GM21723 (cell line): ENCODE measurements at regions not wholly inside any gene's neighbourhood (a gene's known extent, or its start where the extent isn't known, plus 50 kb on each side); places are given as distances from the start of the nearest gene placed in this dataset.

ENCODE experiments used
- ATAC-seq: cut with Tn5 transposase; IDR thresholded peaks from one replicate; pipeline ENCODE4 v1.9.1; 2021; ENCODE audit warnings: mild to moderate bottlenecking, moderate library complexity; ENCODE audit not compliant: unreplicated experiment

DNA sequence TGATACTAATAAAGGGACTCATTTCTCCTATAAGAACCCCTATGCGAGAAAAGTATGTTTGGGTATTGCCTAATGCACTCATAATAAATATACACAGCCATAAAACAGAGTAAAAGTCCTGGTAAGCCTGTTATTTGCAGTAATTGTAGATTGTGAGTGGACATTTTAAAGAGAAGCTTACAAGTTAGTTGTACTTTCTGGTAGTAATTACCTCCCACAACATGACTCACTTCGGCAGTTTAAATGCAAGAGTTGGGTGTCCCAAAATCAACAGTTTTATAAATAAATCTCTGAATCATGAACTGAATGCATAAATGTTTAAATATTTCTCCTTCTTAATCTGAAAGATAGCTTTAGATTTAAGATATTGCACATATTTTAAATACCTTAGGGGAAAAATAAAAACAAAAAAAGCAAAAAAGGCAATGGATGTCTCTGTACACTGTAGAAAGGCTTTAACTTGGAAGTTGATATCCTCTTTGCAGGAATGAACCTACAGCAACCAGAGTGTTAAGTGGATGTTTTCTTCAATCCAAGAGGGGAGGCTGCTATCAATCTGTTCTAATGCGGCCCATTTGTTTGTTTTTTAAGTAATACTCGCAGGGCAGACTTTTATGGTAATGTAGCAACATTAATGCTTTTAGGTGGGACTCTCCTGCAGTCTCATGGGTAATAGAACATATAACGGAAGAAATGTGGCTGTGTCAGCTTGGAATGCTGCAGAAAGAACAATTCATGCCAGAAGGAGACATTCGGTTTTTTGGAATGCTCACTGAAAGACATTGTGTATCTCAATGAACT lies 57.3 kb upstream of the ZEB1 start:
- ATAC-seq = no peak

DNA sequence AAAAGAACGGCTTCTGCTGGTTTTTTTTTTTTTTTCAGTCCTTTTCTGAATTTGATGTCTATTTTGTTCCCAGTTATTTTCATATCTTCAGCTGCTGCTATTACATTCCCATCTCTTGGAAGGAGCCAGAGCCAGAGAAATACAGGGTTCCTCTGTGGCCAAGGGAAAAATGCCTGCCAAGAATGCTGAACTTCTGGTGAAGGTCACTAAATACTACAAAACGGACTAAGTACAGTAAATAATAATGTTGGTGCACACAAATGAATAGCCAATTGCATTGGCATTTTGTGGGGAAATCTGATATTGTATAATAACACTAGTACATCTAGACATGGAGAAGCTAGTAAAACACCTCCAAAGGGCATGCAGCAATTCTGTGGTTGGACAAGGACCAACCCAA lies 56.3 kb upstream of the ZEB1 start:
- no peak for ATAC-seq

DNA sequence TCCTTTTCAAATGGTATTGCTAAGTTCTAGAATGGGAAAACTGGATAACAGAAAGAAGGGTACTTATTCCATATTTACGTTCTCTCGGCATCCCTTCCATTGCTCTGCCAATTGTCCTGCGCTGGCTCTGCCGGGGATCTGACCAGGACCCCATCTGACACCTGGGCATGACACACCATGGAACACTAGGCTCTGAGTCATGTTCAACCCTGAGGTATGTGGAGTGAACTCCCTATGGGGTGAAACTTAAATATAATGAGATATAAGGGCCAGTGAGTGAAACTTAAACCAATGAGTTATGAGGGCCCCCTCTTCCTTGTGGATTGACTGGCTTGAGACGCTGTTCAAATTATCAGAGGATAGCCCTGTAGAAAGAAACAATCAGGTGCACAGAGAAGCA lies 55.1 kb upstream of the ZEB1 start:
- ATAC-seq = no peak

DNA sequence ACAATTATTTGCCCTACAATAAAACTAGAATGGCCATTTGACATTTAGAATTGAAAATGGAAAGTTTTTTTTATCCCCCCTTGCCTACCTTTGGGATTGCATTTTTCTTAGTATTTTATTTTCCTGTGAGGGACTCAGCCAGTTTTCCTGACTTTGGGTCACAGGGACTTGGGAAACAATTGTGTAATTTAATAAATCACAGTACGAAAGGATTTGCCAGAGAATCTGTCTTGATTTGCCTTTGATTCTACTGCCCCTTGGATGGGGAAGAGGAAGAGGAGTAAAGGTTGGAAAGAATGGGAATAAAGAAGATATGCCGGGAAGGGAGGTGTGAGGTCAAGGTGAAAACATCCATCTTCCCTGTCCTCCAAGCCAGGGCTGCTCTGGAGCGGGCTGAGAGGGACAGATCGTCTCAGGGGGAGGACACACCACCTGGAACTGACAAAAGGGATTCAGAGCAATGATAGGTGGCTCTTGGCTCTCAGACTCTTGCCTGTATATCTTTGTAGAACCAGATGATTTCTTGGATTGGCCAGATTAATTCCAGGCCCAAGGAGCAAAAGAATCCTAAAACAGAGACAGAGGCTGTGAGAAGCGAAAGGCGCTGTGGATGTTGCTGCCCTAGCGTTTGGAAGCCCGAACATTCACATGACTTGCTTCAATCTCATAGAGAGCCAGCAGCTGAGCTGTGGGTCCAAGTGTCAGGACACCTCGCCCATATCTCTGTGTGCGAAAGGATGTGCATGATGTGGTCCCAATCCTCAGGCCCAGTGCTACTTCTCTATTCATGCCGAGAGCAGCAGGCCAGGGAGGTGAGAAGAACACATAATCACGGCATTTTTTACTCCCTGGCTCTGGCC lies 50.3 kb upstream of the ZEB1 start:
- no peak for ATAC-seq
